ENCODE measurements at regions not wholly inside any gene's neighbourhood (a gene's known extent, or its start where the extent isn't known, plus 50 kb on each side); places are given as distances from the start of the nearest gene placed in this dataset.

DNA sequence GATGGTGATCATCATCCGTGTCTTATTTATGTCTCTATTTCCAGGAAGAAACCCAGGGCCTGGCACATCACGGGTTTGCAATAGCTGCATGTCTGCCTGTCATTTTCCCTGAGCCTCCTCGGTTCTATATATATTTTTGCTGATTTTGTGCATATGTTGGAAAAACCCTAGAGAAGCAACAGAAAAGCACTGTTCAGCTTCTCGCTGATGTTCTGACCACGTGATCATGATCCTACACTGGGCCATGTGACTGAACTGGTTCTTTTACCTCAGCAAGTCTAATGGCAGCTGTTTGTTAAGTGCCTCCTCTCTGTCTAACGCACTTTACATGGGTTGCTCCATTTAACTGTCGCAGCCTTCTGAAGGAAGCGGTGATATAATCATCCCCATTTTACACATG is 71.3 kb downstream of the CMPK2 start:
- no peak for DNase-seq

All from NCI-H187 treated with DMSO at 0.1 percent for 48 hours (cell line).